DOHH2 (cell line): ENCODE measurements at regions not wholly inside any gene's neighbourhood (a gene's known extent, or its start where the extent isn't known, plus 50 kb on each side); places are given as distances from the start of the nearest gene placed in this dataset.

Source experiments
- CTCF ChIP-seq: fragments of 200-600 bp; sonication (generic); IDR thresholded peaks from one replicate; pipeline ENCODE4 v1.5.1; 2014; ENCODE audit warnings: antibody characterized with exemption, mild to moderate bottlenecking, low read depth, low read length; ENCODE audit not compliant: poor library complexity, severe bottlenecking
- EZH2phosphoT487 ChIP-seq: fragments of 200-600 bp; sonication (generic); IDR thresholded peaks from 2 replicates; pipeline ENCODE4 v1.6.1; 2017; ENCODE audit warnings: borderline replicate concordance, mild to moderate bottlenecking, antibody characterized with exemption, low read length, moderate library complexity, mixed read lengths

- no peak for TF ChIP-seq EZH2phosphoT487
- no peak for TF ChIP-seq CTCF
Observed at GRCh38 chr13:107361666-107362065, 793.7 kb upstream of the ARGLU1 start.
